ENCODE measurements at regions not wholly inside any gene's neighbourhood (a gene's known extent, or its start where the extent isn't known, plus 50 kb on each side); places are given as distances from the start of the nearest gene placed in this dataset.

DNA sequence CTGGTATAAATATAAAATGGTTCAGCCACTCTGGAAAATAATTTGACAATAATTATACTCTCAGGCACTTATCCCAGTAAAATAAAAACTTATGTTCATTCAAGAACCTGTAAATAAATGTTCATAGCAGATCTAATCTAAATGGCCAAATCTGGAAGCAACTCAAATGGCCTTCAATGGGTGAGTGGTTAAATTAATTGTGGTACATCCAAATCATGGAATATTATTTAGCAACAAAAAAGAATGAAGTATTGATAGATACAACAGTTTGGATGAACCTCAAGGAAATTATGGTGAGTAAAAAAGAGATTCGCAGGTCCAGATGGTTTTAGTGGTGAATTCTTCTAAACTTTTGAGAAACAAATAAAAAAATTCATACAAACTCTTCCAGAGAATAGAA is 287.0 kb upstream of the ZC3H12C start:
- DNase-seq (ENCODE audit: low read depth): no peak

DNA sequence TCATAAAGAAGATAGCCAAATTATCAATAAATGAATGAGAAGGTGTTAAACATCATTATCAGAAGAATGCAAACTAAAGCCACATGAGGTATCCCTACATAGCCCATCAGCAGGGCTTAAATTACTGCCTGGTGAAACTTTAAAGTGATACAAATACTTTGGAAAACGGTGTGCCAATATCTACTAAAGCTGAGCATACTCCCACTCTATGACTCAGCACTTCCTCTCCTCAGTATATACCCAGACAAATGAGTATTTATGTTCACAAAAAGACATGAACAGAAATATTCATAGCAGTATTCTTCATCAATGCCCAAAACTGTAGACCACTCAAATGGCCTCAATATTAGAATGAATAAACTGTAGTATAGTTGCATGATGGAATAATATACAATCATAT is 284.6 kb upstream of the ZC3H12C start:
- DNase-seq (ENCODE audit: low read depth): no peak

DNA sequence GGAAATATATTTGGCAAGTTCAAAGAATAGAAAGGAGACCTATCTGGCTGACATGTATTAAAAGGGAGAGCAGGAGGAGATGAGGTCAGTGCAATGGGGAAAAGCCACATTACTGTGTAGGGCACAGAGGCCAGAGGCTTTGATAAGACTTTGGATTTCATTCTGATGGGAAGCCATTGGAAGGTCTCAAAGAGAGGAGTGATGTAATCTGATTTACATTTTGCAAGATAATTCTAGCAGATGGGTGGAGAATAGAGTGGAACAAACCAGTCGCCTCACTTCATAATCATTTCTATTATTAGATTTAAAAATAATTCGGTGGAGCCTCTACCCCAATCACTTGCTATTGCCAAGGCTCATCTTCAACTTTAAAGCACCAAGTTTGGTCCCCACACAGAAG is 278.4 kb upstream of the ZC3H12C start:
- DNase-seq (ENCODE audit: low read depth): no peak

DNA sequence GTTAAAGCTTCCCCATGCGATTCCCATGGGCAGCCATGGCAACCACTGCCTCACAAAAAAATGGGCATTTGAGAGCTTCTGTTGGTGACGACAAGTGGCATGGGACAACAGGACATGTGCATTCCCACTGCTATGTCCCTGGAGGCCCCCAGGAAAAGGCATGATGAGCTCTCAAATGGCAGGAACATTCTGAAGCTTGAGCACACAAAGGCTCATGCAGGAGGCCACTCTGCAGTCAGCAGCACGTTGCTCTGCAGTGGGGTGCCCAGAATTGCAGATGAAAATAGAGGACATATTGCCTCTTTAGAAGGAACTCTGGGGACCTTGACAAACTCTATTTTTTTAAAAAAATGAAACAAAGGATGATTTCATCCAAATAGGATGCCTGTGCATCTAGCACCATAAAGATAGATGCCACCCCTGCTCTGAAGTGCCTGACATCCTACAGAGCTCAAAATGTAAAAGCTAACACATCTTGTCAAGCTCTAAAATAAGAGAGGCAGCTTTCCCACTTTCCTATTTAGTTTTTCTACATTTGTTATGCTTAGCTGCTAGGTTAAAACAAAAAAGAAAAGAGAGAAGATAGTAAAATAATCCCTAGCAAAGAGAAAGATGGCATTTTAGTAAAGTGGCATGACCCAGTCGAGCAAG is 277.6 kb upstream of the ZC3H12C start:
- no peak for DNase-seq (ENCODE audit: low read depth)

DNA sequence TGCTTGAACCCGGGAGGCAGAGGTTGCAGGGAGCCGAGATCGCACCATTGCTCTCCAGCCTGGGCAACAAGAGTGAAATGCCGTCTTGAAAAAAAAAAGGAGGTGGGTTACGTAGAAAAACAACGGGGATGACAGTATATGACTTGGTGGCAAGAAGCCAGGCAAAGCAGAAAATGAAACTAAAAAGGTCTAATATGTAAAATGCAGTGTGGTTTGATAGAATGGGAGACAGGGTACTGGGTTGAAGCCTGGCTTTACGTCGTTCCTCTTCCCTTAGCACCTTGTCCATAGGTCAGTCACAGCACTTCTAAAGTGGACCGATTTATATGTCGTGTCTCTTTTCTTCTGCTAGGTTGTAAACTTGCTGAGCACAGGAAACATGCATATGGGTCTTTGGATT is 274.9 kb upstream of the ZC3H12C start:
- DNase-seq (ENCODE audit: low read depth): no peak

DNA sequence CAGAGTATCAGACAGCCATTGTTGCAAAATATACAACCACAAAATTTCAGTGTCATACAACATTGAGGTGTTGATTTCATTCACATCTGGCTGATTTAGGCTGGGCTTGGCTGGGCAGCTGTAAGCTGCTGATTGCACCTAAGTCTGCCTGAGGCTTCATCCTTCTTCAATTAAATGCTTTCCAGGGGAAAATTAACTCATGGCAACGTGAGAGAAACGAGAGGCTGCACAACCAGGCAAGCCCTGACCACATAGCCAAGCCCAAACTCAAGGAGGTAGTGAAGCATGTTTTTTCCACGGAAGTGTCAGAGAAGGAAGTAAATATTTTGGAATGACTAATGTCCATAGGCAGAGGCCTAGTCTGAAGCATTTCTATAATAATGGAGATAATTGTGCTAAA is 273.8 kb upstream of the ZC3H12C start:
- DNase-seq (ENCODE audit: low read depth): no peak

DNA sequence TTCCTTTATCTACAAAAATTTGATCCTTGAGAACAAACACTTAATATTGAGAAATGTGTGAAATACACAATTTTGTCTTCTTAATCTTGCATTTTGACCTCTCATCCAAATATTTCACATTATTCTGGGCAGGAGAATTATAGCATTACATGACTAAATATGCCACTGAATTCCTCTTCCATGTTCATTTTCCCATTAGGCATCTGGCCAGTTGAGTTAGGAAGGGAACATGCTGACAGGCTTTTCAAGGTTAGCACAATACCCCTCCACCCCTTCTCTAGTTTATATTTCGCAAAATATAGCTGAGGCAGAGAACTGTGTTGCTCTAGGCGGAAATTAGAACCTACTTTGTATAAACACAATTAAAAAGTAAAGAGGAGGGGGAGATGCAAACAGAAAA is 271.7 kb upstream of the ZC3H12C start:
- DNase-seq (ENCODE audit: low read depth): no peak

DNA sequence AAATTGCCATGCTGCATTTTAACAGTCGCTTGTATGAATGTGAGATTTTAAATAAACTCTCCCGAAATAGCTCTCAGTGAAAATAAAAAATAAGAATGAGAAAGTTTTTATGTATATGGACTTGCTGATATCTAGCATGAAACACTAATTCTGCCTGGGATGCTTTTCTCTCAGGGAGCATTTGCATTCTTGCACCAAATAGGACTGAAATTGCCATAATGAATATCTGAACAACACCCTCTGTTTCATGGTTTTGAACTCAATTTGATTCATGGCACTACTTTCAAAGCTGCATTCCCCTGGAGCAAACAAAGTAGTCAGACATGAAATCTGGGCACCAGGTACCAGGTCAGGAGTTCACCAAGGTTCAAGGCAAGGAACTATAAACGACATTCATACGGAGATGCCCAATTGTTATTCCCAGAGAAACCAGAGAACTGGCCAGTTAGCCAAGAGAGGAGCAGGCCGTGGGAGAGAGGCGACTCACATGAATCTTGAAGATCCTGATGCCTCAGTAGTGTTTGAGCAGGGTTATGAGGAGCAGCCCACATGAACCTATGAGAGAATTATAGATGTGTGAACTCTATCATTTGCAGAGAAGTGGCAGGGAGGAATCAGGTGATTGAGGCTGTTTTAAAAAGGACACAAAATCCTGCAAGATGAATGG is 270.6 kb upstream of the ZC3H12C start:
- no peak for DNase-seq (ENCODE audit: low read depth)

DNA sequence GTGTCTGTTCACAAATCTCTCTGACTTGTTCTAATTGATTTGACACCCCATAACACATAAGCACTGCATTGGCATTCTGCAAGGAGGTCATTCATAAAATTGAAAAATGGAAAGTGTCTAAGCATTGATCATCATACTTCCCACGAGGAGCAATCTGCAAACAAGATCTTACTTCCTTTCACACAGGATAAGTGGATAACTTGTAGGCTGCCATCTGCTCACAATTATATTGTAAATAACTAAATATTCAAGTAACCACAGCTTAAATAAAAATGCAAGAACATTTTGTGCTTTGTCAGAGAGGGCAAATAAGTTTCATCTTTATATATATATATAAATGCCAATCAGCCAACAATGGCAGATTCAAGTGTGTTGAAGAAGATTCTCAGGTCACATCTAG is 264.8 kb upstream of the ZC3H12C start:
- DNase-seq (ENCODE audit: low read depth): no peak

DNA sequence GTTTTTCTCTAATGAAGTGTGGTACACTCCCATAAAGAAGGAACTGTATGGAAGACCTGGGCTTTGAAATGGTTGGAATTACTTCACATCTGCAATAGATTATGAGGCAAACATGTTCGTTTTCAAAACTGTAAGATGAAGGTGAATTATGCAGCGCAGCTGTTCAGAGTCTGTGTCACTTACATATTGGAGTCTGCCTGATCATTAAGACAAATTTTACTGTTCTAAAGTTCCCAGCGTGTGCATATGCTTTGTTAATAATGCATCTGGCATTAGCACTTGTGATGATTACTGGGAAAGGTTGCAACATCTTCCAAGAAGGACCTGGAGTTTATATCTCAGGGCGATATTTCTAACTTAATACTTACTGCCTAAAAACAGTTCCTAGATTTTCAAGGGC is 255.2 kb upstream of the ZC3H12C start:
- DNase-seq (ENCODE audit: low read depth): no peak

DNA sequence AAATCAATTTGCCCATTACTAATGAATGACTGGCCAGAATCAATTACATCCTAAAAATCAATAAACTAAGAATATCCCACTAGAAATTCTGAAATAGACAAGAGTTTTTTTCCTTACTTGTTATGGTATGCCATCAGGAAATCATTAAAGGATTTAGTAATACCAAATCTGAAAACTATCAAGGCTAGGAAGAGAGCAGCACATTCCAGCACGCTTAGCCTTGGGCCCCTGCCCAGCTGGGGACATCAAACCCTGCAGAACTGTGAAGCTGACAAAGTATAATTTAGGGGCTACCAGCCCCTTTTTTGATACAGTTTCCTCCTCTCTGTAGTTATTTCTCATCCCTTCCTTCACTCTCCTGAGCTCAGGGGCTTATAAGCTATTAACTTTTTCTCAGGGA is 247.8 kb upstream of the ZC3H12C start:
- no peak for DNase-seq (ENCODE audit: low read depth)

DNA sequence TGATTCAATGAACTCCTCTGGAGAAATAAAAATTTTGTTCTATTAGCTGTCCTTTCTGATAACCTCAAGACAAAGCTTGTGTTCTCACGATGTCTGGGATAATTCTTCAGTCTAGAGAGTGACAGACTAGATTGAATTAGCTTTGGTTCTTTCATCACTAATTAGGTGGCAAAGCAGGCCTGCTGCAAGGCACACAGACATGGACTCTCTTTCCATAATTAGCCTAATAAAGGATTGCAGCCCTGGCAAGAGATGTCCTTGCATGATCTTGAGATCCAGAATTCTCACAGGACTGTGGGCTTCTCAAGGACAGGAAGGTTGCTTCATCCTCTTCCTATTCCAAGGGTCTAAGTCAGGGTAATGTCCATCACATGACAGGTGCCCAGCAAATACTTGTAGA is 245.6 kb upstream of the ZC3H12C start:
- DNase-seq (ENCODE audit: low read depth): no peak

DNA sequence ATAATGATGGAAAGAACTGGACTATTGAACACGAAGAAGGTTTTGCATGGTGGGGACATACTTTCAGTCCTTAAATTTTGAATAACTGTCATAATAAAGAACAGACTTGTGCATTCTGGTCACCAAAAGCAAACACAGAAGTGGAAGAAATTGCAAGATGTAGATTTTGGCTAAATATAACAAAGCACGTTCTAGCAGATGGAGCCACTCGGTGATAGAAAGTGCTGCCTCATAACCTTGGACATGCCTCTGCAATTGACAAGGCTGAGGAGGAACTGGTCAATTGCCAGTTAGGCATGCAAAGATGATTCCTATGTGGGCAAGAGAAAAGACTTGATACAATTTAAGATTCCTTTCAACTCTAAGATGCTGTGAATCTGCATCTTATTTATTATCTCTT is 244.1 kb upstream of the ZC3H12C start:
- no peak for DNase-seq (ENCODE audit: low read depth)

DNA sequence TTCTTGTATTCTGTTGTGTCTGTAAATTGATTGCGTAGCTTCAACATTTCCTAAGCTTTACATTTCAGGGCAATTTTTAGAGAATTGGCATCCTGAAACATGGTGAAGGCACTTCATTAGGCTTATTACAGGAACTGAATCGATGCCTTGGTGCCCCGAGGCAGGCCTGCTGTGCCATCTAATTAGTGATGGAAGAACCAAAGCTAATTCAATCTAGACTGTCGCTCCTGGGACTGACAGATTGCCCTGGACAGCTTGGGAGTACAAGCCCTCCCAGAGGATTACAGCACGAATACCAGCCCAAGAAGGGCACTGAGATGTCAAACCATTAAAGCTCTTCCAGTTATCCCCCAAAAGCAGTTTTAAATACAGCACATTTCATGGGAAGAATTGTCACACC is 243.2 kb upstream of the ZC3H12C start:
- DNase-seq (ENCODE audit: low read depth): no peak

DNA sequence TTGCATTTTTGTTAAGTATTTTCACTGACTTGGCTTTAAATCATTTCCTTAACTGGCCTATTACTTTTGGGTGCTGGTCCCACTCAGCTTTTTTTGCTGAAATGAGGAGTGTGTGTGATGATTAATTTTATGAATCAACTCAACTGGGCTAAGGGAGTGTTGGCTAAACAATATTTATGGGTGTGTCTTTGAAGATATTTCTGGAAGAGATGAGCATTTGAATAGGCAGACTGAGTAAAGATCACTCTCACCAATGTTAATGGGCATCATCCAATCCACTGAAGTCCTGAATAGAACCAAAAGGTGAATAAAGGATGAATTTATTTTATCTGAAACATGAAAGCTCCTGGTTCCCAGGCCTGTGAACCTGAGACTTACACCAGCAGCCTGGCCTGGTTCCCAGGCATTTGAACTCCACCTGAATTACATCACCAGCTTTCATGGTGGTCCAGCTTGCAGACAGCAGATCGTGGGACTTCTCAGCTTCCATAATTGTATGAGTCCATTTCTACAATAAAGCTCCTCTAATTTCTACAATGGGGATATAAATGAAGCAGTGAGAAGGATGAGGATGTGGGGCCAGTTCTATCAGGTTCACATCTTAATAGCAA is 241.3 kb upstream of the ZC3H12C start:
- no peak for DNase-seq (ENCODE audit: low read depth)

DNA sequence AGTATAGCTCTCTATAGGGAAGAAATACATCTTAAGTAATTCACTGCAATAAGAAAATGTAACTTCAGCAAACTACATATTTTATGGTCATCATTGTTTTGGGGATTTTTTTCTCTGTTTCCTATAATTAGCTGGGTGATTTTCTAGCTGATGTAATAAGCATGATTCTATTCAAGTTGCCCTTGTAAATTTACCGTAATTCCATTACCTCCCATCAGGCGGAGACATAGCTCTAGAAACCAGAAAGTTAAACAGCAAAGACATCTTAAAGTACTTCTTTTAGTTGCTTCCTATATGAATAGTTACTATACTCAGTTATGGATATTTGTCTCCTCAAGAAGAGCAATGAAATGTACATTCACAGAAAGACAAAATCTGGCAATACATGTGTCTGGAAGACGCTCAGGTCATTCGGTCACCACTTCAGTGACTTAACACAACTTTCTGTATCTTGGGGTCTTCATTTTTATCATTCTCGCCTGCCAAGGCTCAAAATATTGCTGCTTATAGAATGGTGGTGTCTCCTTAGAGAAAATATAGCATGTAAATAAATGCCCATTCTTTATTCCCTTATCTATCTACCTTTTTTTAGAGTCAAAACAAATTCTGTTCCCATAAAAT is 239.9 kb upstream of the ZC3H12C start:
- DNase-seq (ENCODE audit: low read depth): no peak

DNA sequence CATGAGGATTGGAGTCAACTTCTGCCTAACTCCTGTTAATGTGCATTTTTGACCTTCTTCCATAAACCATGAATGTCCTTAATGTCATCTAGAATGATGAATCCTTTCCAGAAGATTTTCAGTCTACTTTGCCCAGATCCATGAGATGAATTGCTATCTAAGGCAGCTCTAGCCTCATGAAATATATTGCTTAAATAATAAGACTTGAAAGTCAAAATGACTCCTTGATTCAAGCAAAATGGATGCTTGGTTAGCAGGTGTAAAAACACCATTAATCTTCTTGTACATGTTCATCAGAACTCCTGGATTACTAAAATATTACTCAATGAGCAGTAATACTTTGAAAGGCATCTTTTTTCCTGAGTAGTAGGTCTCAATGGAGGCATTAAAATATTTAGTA is 238.5 kb upstream of the ZC3H12C start:
- DNase-seq (ENCODE audit: low read depth): no peak

DNA sequence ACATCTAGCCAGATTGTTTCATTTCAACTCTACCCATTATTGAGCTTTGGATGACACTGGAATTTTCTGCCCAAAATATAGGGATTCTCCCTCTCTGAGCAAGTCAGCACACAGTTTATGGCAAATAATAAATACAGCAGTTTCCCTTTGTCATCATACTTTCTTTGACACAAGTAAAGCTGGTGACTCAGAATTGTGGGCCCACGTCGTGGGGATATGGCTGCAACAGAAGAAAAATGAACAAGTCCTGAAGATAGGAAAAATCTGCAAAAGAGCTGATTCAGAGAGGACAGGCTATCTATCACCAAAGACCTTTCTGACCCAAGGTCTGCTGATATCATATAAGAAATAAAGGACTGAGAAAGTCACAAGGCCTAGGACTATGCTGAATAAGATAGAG is 236.3 kb upstream of the ZC3H12C start:
- DNase-seq (ENCODE audit: low read depth): no peak

DNA sequence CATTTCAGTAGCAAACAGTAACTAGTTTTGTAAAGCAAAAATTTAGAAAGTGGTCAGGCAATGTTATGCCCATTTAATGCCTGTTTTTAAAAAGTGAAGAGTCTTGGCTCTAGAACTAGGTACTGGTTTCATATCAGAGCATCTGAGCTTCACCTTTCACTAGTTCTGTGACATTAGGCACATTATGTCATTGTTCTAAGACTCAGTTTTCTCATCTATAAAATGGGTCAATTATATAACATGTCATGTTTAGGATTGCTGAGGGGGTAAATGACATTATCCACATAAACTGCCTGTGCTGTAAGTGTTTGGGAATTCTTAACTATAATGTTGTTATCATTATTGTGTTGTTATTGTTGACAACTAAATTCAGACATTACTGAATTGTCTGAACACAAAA is 235.6 kb upstream of the ZC3H12C start:
- DNase-seq (ENCODE audit: low read depth): no peak

DNA sequence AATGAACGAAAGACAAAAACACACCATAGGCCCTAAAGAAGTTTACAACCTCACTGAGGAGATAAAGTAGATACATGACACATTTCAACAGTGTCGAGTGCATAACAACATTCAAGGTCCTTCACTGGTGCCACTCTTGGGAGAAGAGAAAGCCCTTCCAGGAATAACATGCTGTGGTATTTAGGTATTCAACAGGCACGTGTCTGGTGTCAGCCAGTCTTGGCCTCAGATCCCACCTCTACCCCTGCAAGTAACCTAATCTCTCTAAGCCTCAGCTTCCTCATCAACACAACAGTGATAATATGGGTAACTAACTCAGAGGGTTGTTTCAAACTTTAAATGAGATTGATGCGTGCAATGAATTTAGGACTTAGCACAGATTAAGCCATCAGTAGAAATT is 235.0 kb upstream of the ZC3H12C start:
- no peak for DNase-seq (ENCODE audit: low read depth)

DNA sequence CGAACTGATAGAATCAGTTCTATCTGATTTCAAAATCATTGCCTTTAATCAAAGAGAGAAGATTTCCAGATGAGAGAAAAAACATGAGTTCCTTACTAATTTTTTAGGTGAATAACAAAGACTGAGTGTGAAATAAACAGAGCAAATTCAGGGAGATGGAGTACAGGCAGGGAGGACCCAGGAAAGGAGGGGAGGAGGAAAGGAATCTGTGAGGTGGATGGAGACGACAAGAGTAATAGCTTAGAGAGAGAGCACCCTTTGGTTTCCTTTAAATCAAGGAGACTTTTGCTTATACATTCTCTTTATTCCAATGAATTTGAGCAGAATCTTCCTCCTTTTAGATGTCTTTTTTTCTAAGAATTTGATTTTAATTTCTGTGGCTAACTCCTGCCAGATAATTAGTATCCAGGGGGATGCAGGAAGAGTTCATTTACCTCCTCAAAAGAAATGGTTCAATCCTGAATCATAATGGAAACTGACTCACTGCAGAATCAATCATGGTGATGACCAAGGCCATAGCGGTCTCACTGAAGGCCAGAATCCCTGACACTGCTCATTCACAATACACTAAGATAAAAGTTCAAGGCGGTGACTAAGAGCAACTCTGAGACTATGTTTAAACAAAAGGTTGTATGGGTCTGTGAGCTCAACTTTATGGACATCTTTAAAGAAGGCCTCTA is 234.0 kb upstream of the ZC3H12C start:
- DNase-seq (ENCODE audit: low read depth): no peak

DNA sequence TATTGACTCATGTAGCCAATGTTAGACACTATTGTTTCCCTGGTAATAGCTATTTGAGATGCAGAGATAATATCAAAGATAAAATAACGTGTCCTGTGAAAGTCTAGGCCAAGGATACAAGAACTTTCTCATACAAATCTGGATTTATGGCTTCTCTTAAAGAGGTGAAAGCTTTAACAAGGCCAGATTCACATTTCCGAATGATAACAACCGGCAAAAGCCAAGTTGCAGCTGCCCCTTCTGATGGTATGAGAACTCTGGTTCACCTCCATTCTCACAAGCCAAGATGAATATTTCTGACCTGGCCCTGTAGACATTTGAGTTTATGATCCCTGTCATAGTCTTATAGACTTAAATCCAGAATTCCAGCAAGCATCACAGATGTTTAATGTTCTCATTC is 230.4 kb upstream of the ZC3H12C start:
- no peak for DNase-seq (ENCODE audit: low read depth)

DNA sequence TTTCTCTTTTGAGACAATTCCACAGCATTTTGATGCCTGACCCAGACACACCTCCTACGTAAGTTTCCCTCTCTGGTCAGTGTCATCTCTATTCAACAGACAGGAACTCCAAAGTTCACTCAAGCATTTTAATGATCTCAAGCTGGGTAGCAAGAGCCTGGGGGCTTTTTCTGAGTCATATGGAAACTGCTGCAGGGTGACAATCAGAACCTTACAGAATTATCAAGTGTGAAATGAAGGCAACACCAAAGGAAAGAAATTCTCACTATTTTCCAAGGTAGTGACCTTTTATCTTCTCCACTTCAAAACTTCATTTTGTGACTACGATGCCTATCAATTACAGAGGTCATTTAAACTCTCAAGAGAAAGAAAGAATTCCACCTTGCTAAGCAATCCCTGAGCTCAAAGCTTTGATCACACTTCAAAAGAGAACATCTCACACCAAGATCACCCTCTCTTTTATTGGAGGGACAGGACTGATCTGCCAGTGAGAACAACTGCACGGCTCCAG is 229.0 kb upstream of the ZC3H12C start:
- DNase-seq (ENCODE audit: low read depth): no peak

All from stimulated activated CD8-positive, alpha-beta memory T cell treated with anti-CD3 and anti-CD28 coated beads, Interleukin-15, amount 100 ng/mL, for 1 hour (primary cell).